ENCODE measurements at regions not wholly inside any gene's neighbourhood (a gene's known extent, or its start where the extent isn't known, plus 50 kb on each side); places are given as distances from the start of the nearest gene placed in this dataset.

DNA sequence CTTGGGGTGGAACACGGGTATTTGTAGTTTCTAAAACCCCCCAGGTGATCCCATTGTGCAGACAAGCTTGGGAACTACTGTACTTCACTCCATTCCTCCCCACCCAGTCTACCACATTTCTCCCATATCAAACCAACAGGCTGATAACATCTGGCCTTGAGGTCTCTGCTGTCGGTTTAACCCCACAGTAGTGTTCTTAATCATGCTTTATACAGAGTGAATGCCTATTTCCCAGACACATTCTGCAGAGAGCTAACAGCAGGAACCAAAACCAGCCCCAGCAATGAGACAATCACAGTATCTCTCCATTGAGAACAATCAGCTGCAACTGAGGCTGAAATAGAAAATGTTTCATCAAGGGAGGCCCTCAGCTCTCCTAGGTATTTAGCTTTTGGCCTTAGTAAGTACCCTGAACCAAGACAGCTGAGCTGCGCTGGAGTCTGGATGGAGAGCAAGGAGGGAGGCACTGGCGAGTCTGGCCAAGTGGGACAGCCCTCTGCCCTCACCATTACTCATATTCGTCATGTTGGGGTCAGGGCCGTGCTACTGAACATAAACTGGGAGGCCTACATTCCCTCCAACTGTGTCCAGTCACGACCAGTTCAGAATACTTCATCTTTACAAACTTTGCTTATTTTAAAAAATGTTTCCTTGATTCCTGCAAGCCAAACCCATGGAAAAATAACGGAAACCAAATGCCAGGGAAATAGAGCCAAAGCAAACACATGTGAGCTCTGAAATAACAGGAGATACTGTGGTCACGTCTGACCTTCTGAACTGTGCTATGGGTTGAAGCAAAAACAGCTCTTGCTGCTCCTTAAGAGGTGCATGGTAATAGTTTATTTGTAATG, 81.0 kb downstream of the CCDC34 start:
- no peak for TF ChIP-seq POLR2AphosphoS5 (IDR thresholded peaks at IDR 0.05; ENCODE audit: low read depth, low read length)
- TF ChIP-seq POLR2A (IDR thresholded peaks at IDR 0.05; ENCODE audit: low read depth, low read length) = no peak
- no peak for TF ChIP-seq PAX5 (IDR thresholded peaks at IDR 0.05; ENCODE audit: insufficient read depth, low read length, severe bottlenecking)
- TF ChIP-seq TAF1 (IDR thresholded peaks at IDR 0.05; ENCODE audit: low read depth, low read length) = no peak

All from GM12891 (cell line).